ENCODE measurements at regions not wholly inside any gene's neighbourhood (a gene's known extent, or its start where the extent isn't known, plus 50 kb on each side); places are given as distances from the start of the nearest gene placed in this dataset.

GRCh38 chr2:236773206-236773605, 203.6 kb downstream of the ACKR3 start:
- H3K9me3 Mint-ChIP-seq: 0 out of 2 replicates have a peak, but pooled peaks cover 6% of the 10 kb centered on the region
- no peaks in the 10 kb centered on the region for H3K36me3 Mint-ChIP-seq
- TF ChIP-seq NR3C1 (CRISPR knock-in tag; conservative IDR thresholded peaks at IDR 0.05; ENCODE audit: low read depth) (no peak), ZNF396 (CRISPR knock-in tag; IDR thresholded peaks at IDR 0.05; ENCODE audit: borderline replicate concordance) (no peak), ZNF263 (CRISPR knock-in tag; IDR thresholded peaks at IDR 0.05; ENCODE audit: low read depth) (no peak)
- ATAC-seq: no peak
- ChIA-PET CTCF (no interaction called here), POLR2A (no interaction called here)
- DNase-seq (ENCODE audit: low spot score): no peak
- no peaks in the 10 kb centered on the region for H3K27me3 Mint-ChIP-seq (ENCODE audit: low read depth)
- peak overlapping the region; percentile 49; the same call in 1 of the 2 replicates for H3K27ac Mint-ChIP-seq
- no peaks in the 10 kb centered on the region for H3K4me1 Mint-ChIP-seq
- no peak overlapping the region for H3K4me3 Mint-ChIP-seq

- TF ChIP-seq STAT6 (CRISPR knock-in tag; conservative IDR thresholded peaks at IDR 0.05; ENCODE audit: low read depth) (no peak), SMAD4 (CRISPR knock-in tag; IDR thresholded peaks at IDR 0.05) (no peak), ZNF219 (CRISPR knock-in tag; IDR thresholded peaks at IDR 0.05; ENCODE audit: borderline replicate concordance) (no peak), IRF1 (CRISPR knock-in tag; IDR thresholded peaks at IDR 0.05) (no peak), ATF1 (CRISPR knock-in tag; IDR thresholded peaks at IDR 0.05) (no peak), FOXJ3 (CRISPR knock-in tag; IDR thresholded peaks at IDR 0.05; ENCODE audit: borderline replicate concordance) (no peak), NR2C2 (CRISPR knock-in tag; IDR thresholded peaks at IDR 0.05) (no peak), TEAD1 (CRISPR knock-in tag; IDR thresholded peaks at IDR 0.05) (no peak), SOX15 (CRISPR knock-in tag; IDR thresholded peaks at IDR 0.05) (no peak), RELA (CRISPR knock-in tag; IDR thresholded peaks at IDR 0.05; ENCODE audit: borderline replicate concordance) (no peak)
- TF ChIP-seq, protein P1, sequence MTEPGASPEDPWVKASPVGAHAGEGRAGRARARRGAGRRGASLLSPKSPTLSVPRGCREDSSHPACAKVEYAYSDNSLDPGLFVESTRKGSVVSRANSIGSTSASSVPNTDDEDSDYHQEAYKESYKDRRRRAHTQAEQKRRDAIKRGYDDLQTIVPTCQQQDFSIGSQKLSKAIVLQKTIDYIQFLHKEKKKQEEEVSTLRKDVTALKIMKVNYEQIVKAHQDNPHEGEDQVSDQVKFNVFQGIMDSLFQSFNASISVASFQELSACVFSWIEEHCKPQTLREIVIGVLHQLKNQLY (CRISPR knock-in tag; IDR thresholded peaks at IDR 0.05): no peak
- TF ChIP-seq, protein P2, sequence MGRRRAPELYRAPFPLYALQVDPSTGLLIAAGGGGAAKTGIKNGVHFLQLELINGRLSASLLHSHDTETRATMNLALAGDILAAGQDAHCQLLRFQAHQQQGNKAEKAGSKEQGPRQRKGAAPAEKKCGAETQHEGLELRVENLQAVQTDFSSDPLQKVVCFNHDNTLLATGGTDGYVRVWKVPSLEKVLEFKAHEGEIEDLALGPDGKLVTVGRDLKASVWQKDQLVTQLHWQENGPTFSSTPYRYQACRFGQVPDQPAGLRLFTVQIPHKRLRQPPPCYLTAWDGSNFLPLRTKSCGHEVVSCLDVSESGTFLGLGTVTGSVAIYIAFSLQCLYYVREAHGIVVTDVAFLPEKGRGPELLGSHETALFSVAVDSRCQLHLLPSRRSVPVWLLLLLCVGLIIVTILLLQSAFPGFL (CRISPR knock-in tag; IDR thresholded peaks at IDR 0.05; ENCODE audit: borderline replicate concordance): no peak
- H3K27me3 Mint-ChIP-seq (ENCODE audit: low read depth): no peaks in the 10 kb centered on the region
- H3K9me3 Mint-ChIP-seq: 0 out of 2 replicates have a peak, but pooled peaks cover 5% of the 10 kb centered on the region
- H3K4me1 Mint-ChIP-seq: no peaks in the 10 kb centered on the region
- DNase-seq (ENCODE audit: low spot score) (no peak), ATAC-seq (no peak)
- H3K27ac Mint-ChIP-seq: no peak overlapping the region
- H3K36me3 Mint-ChIP-seq: no peaks in the 10 kb centered on the region
- ChIA-PET POLR2A (no interaction called here), CTCF (interaction anchor here (0.5 to 0.8 kb wide), 2 partner anchors 9 to 647 kb away, joined by 3 read pairs; no protein-coding TSS in a partner anchor)
- no peak overlapping the region for H3K4me3 Mint-ChIP-seq
Observed at GRCh38 chr2:236774171-236774570, 204.5 kb downstream of the ACKR3 start.

GRCh38 chr2:236775511-236775910, 205.9 kb downstream of the ACKR3 start:
- H3K4me3 Mint-ChIP-seq: no peak overlapping the region
- no peaks in the 10 kb centered on the region for H3K27me3 Mint-ChIP-seq (ENCODE audit: low read depth)
- no peaks in the 10 kb centered on the region for H3K36me3 Mint-ChIP-seq
- no peak overlapping the region for H3K27ac Mint-ChIP-seq
- DNase-seq (ENCODE audit: low spot score) (no peak), ATAC-seq (no peak)
- ChIA-PET POLR2A (no interaction called here), CTCF (interaction anchor here (0.8 kb wide), 1 partner anchor 161 kb away, joined by 3 read pairs; no protein-coding TSS in a partner anchor)
- no peaks in the 10 kb centered on the region for H3K4me1 Mint-ChIP-seq
- 0 out of 2 replicates have a peak, but pooled peaks cover 3% of the 10 kb centered on the region for H3K9me3 Mint-ChIP-seq
- TF ChIP-seq, protein P3, sequence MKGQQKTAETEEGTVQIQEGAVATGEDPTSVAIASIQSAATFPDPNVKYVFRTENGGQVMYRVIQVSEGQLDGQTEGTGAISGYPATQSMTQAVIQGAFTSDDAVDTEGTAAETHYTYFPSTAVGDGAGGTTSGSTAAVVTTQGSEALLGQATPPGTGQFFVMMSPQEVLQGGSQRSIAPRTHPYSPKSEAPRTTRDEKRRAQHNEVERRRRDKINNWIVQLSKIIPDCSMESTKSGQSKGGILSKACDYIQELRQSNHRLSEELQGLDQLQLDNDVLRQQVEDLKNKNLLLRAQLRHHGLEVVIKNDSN (CRISPR knock-in tag; IDR thresholded peaks at IDR 0.05): no peak
- TF ChIP-seq, protein P4, sequence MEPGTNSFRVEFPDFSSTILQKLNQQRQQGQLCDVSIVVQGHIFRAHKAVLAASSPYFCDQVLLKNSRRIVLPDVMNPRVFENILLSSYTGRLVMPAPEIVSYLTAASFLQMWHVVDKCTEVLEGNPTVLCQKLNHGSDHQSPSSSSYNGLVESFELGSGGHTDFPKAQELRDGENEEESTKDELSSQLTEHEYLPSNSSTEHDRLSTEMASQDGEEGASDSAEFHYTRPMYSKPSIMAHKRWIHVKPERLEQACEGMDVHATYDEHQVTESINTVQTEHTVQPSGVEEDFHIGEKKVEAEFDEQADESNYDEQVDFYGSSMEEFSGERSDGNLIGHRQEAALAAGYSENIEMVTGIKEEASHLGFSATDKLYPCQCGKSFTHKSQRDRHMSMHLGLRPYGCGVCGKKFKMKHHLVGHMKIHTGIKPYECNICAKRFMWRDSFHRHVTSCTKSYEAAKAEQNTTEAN (CRISPR knock-in tag; IDR thresholded peaks at IDR 0.05): no peak
- TF ChIP-seq IRF2 (CRISPR knock-in tag; IDR thresholded peaks at IDR 0.05; ENCODE audit: borderline replicate concordance, low read depth) (no peak), NFATC4 (CRISPR knock-in tag; IDR thresholded peaks at IDR 0.05) (no peak), STAT6 (CRISPR knock-in tag; conservative IDR thresholded peaks at IDR 0.05; ENCODE audit: low read depth) (no peak), HMGA2 (CRISPR knock-in tag; IDR thresholded peaks at IDR 0.05) (no peak)
- TF ChIP-seq, protein P5, sequence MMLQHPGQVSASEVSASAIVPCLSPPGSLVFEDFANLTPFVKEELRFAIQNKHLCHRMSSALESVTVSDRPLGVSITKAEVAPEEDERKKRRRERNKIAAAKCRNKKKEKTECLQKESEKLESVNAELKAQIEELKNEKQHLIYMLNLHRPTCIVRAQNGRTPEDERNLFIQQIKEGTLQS (CRISPR knock-in tag; conservative IDR thresholded peaks at IDR 0.05): no peak
